ENCODE measurements at regions not wholly inside any gene's neighbourhood (a gene's known extent, or its start where the extent isn't known, plus 50 kb on each side); places are given as distances from the start of the nearest gene placed in this dataset.

GRCh38 chr1:17488995-17489767, 49.7 kb upstream of the RCC2 start:
- POLR2A ChIA-PET, result no interaction called here
- Mint-ChIP-seq H3K27ac (no peak overlapping the region), H3K4me3 (no peak overlapping the region), H3K36me3 (ENCODE audit: low read depth) (no peaks in the 10 kb centered on the region), H3K4me1 (peaks cover 2% of the 10 kb centered on the region), H3K9me3 (ENCODE audit: low read depth) (no peaks in the 10 kb centered on the region), H3K27me3 (peaks cover 7% of the 10 kb centered on the region)
- ATAC-seq (no peak), DNase-seq (no peak)
- CTCF ChIA-PET, result interaction anchor here (1.2 to 1.3 kb wide), 2 partner anchors 13 to 139 kb away, joined by 3 to 6 read pairs; no protein-coding TSS in a partner anchor
- intact Hi-C loops (cut with DNase I, micrococcal nuclease), result loop anchor here in 1 of 2 experiments (10.0 kb wide), 1 partner anchor 64 kb away; no protein-coding TSS in a partner anchor

Measured in activated CD4-positive, alpha-beta T cell treated with anti-CD3 and anti-CD28 coated beads for 36 hours (primary cell).